Lung microvascular endothelial cell (primary cell): ENCODE measurements at regions not wholly inside any gene's neighbourhood (a gene's known extent, or its start where the extent isn't known, plus 50 kb on each side); places are given as distances from the start of the nearest gene placed in this dataset.
A peak's percentile ranks its signal among the peaks of the same experiment; 100 is the strongest.

Experiments used
- DNase-seq, 2 donors: peaks; one replicate each; pipeline versions ENCODE4 v3.0.0 to v3.0.0-alpha.2; 2010; ENCODE audit warnings: low read depth in 2 of 2

DNA sequence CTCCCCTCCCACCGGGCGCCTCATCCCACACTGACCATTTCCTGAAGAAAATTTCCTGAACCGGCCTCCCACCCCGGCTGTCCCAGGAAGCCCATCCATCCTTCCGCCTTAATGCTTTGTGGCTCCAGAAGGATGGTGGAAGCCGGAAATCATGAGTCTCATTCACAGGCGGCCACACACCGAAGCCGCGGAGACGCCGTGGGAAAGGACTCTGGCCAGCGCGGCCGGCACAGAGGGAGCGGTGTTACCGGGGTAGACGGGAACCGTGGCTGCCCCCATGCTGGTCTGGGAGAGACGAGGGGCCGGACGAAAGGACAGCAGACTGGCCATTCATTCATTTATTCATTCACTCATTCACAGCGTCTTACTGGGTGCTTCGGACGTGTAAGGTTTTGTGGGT lies 326.8 kb downstream of the SEC14L1 start:
- peak in 1 of 2 donors; percentile 42 for DNase-seq

DNA sequence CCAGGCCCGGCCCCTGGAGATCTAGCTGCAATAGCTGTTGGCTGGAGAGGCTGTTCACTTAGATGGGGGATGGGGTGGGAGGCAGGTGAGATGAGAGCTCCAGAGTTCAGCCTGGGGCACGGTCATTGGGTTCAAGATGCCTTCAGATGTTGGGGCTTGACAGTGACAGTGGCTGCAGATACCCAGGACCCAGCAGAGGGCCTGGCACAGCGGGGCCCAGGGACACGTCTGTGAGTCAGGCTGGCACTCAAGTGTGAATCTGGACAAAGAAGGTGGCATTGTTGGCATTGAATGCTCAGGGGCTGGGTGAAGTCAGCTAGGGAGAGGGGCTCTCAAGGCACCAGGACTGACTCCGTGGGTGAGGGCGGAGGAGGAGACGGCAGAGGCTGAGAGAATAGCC lies 328.1 kb downstream of the SEC14L1 start:
- no peak for DNase-seq

DNA sequence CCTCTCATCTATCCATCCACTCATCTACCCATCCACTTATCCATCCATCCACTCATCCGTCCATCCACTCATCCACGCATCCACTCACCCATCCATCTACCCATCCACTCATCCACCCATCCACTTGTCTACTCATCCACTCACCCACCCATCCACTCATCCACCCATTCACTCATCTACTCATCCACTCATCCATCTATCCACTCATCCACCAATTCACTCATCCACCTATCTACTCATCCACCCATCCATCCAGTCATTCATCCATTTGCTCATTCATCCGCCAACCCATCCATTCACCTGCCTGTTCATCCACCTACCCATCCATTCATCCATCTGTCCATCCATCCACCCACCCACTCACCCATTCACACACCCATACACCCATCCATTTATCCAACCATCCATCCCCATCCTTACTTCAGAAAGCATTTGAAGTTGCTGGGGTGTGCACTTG lies 329.6 kb downstream of the SEC14L1 start:
- no peak for DNase-seq

DNA sequence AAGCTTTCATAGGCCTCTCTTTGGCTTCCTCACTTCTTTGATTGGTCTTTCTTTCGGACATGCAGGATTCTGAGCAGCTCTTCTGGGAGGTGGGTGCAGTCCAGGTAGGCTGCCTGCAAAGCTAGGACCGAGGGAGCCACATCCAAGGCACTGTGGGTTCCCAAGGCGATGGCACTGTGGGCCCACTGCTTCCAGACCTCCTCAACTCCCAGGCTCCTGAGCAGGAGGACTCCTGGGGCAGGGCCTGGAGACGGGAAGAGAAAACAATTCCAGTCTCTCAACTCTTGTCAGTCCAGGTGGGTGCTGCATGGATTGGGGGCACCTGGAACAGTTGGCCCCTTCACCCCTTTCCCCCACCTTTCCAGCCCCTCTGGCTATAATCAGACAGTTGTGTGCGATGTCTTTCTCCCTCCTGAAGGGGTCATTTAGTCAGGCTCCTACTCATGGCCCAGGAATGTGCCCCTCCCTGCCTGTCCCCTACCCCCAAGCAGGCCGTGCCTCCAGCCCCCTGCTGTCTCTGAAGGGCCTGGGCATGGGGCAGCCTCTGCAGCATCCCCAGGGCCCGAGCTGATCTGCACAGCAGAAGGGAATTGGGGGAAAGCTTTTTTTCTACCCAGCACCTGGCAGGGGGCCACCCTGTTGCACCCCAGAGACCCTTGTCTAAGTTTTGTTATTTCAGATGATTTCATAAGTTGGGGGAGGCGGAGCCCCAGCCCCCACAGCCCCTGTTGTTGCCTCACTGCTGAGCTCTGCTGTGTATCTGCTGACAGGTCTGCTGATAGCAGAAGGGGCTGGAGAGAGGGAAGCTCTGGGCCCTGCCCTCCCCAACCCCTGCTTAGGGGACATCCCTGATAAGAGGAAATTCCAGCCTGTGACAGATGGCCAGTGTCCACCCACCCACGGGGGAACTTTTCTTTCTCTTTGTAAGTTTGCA lies 330.3 kb downstream of the SEC14L1 start:
- DNase-seq, result peak in 1 of 2 donors; percentile 89

DNA sequence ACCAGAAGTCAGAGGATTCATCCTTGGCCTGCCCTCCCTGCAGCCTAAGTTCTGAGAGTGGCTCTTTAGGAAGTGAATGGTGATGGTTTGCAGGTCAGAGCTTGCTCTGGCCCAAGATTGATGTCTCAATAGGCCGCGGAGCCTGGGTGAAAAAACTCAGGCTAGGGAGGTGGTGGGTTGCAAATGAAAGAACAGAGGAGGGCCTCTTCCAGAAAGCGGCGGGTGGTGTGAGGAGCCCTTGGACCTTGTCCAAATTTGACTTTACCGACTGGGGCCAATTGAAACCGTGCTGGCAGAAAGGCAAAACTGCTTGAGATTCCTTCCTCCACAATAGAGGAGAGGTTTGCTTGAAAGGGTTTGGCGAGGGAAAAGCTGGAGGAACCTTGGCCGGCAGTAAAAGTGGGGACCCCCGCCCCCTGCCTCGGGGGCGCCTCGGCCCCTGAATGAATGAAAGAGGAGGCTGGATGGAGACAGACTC lies 331.3 kb downstream of the SEC14L1 start:
- peak in 1 of 2 donors; percentile 26 for DNase-seq

DNA sequence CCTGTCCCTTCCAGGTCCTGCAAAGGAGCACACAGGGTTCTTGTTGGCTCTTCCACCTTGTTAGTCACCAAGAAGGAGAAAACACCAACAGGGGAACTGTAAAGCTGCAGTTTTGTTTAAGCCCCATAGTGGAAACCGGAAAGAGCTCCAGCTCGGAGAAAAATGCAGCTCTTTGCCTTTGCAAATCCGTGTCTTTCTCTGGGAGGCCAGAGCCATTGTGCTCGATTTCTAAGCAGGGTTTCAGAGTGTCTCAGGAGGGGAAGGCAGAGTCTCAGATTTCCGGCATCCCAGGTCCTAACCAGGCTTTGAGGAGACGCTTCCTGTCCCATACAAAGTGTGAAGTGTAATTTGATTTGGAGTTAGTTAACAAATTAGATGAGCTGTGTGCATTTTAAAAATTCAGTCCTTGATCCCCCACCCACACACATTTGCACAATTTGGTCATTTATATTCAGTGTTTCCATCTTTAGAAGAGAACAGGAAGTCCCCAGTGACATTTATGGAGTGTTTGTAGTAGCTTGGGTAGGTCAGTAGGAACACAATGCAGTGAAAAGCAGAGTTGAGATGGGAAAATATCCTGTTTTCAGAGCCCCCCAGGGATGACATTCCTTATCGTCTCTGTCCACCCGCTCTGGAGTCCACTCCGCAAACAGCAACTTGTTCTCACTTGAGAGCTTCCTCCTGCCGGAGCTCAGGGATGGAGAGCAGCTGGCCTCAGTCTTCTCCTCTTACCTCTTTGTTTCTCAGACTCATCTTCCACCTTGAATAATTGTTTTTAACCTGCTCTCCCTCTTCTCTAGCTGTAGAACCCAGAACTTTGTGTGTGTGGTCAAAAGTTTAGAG lies 331.9 kb downstream of the SEC14L1 start:
- DNase-seq, result peak; percentile 46 to 54

DNA sequence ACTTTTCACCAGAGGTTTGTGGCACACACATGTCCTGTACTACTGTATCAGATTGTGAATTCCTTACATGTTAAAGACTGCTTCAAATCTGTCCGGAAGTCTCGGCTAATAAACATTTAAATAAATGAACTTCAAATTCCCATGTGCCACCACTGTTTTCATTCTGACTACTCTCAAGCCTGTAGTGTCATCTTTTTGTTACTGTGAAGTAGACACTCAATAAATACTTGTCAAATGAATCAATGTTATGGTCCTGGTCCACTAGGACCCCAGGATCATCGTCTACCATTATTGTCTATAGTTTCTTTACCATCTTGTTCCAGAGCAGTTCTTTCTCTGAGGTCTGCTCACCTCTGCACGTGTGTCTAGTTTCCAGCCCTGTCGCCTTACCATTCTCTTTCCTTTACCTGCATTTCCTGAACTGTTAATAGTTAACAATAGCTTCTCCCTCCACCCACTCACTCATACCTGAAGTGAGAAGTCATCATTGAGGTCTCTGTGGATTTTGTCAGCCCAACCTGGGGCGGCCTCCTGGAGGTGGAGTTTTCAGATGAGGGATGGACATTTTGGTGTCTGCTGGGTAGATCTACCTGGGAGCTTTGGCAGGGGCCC lies 333.0 kb downstream of the SEC14L1 start:
- DNase-seq, result no peak

DNA sequence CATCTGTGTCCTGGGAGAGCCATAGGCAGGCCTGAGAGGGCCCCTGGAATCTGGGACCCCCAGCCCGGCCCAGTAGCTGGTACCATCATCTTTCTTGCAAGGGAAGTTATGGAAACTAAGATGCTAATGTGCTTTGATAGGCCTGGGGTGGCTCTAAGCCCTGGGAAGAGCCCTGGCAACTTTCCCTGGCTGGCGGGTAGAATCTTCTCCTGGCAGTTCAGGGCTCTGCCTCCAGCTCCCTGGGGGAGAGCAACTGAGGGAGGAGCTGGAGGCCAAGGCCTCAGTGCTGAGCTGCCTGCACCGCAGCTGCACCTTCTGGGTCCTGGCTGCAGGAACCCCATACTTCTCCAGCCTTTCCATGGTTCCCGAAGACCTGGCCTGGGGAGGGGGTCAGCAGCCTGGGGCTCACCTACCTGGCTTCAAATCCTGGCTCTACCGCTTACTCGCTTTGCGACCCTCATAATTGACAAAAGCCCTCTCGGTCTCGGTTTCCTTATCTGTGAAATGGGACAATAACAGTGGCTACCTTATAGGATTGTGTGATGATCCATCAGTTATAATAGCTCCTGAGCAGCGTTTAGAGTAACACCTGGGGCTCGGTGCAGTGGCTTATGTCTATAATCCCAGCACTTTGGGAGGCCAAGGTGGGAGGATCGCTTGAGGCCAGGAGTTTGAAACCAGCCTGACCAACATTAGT lies 333.7 kb downstream of the SEC14L1 start:
- no peak for DNase-seq

DNA sequence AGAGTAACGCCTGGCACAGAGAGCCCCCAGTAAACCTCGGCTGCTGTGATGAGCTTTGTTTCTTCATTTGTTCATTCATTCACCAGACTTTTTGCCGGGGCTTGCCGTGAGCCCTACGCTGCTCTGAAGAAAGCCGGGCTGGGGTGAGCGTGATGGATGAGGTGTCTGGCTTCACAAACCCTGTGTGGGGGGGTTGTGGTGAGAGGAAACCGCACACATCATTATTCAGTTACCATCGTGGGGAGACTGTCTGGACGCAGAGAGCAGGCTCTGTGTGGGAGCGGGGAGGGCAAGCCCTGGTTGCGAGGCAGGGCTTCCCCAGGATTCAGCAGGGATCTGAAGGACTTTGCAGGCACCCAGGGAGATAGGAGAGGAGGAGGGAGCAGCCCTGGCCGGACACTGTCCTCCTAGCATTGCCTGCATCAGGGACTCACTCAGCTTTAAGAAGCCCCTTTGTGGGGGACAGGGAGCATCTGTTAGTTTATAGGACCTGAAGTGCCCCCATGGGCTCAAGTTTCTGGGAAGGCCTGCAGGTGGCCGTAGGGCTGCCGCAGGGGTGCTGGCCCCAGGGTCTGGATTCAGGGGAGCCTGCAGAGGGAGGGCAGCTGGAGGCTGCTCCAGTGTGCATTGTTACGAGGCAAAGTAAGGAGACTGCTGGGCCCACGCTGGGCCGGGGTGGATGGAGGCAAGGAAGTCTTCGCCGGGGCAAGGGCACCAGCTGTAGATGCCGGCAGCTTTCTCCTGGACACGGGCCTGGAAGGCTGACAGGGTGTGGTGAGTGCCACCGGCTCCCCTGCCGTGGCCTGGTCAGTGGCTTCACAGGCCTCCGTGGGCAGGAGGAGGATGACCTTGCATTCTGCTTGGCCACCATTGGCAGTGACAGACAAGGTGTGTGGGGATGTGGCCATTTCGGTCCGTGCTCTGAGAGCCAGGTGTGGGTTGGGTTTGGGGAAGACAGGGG lies 334.5 kb downstream of the SEC14L1 start:
- peak in 1 of 2 donors; percentile 39 for DNase-seq

DNA sequence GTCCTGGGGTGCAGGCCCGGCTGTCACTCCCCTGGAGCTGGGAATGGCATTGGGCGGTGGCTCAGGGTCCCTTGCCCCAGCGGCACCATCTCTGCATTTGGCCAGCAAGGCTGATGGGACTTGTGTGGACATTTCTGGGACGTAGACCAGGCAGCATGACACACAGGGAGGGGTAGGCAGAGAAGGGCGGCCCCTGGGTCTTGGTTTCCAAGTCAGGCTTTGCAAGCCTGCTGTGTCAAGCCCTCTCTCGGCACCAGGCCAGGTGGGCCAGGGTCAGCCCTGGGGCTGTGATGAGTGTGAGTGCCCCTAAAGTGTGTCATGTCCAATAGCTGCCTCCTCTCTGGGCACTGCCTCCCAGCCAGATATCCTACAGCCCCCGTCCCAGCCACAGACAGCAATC lies 335.2 kb downstream of the SEC14L1 start:
- DNase-seq, result no peak

DNA sequence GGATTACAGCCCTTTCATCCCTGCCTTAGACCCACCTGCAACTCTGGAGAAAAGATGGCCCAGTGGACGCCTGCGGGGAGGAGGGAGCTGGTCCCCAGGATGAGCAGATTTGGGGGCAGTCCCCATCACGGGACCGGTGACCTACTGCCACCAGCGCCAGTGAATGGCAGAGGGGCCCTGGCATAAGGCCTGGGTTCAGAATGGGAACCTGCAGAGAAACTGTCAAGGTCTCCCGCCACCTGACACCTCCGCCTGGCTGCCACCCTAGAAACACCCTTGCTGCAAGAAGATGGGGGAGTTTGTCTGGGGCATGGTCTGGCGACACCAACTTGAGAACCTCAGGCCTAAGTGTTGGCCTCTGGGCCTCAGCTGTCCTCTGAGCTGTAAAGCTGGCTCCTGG lies 335.7 kb downstream of the SEC14L1 start:
- DNase-seq, result no peak

DNA sequence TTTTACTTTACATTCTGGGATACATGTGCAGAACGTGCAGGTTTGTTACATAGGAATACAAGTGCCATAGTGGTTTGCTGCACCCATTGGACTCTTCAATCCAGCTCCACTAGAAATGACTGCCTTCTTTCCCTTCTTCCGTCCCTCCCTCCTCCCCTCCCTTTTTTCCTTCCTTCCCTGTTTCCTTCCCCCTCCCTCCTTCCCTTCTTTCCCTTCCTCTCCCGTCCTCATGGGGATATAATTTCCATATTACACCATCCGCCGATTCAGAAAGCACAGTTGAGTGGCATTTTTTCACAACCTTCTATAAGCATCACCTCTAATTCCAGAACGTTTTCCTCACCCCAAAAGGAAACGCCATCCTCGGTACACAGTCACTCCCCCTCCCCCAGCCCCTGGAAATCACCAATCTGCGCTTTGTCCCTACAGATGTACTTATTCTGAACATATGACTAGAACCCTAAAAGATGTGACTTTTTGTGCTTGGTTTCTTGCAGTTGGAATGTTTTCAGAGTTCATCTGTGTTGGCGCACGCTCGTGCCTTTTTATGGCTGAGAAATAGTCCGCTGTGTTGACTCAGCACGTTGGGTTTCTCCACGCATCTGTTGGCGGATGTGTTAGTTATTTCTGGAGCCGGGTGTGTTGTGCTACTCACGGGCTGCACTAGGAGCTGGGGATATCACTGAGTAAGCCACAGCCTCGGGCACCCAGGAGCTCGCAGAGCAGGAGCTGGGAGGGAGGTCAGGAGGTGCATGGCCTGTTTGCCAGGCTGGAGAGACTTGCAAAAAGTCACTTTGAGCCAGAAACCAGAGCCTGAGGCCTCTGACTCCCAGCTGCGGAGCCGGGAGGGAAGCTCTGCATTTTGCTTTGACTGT lies 336.4 kb downstream of the SEC14L1 start:
- peak; percentile 34 to 83 for DNase-seq

DNA sequence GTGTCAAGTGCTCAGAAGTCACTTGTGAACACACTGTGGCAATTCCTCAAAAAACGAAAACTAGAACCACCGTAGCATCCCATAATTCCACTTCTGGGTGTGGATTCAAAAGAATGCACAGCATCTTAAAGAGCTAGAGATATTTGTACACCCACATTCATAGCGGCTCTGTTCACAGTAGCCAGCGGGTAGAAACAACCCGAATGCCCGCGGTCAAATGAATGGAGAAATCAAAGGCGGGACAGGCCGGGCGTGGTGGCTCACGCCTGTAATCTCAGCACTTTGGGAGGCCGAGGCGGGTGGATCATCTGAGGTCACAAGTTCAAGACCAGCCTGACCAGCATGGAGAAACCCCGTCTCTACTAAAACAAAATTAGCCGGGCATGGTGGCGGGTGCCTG lies 337.5 kb downstream of the SEC14L1 start:
- DNase-seq, result no peak

DNA sequence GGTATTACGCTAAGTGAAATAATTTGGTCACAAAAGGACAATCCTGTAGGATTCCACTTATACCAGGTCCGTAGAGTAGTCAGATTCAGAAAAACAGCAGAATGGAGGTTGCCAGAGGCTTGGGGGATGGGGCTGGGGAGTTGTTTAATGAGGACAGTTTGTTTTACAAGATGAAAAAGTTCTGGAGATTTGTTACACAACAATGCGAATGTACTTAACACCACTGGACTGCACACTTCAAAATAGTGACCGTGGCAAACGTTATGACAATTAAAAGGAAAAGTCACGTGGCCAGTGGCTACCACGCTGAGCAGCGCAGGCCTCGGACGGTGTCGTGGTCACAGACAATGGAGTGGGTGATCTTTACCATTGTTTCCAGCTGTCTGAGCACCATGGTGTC lies 338.1 kb downstream of the SEC14L1 start:
- no peak for DNase-seq

DNA sequence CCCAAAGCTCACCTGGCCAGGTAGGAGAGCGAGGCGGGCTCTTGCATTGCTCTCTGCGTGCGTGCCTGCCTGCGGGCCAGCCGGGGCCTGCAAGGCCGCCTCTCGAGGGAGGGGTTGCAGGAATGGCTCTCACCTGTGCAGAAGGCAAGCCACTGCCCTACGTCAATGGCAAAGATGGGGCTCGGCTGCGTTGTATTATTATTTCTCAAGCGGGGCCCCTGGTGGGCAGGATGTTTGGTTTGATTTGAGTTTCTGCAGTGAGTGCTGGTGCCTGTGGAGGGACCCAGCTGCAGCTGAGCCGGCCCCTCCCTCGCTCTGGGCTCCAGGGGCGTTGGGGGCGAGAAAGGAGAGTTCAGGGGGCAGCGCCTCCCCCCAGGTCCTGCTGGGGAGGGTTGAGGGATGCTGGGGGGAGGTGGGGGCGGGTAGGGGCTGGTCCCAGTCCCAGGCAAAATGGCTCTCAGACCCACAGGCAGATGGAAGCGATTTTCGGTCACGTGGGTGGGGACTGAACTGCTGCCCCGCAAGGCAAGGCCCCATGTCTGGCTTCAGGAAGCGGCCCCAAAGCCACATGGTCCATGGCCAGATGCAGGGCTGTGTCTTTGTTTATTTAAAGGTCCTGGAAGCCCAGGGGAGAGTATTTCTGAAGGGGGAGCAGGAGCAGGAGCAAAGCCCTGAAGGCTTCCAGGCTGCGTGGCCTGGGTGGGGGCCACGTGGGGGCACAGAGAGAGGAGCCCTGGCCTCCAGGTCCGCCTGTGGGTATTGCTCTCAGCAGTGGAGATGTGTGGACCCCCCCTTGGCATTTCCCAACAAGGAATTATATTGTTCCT lies 338.8 kb downstream of the SEC14L1 start:
- no peak for DNase-seq

DNA sequence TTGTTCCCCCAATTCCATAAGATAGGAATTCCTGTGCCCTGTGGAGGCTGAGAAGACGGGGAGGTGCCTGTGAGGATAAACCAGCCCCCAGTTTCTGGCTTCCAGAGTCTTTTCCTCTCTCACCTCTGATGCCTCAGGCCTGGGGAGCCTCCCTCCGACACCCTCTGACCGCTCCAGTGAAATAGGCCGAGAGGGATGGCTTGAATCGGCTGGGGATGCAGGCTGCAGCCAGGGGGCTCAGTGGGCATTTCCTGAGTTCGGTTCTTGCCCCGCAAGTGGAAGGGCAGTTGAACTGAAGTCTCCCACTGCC lies 339.4 kb downstream of the SEC14L1 start:
- no peak for DNase-seq

DNA sequence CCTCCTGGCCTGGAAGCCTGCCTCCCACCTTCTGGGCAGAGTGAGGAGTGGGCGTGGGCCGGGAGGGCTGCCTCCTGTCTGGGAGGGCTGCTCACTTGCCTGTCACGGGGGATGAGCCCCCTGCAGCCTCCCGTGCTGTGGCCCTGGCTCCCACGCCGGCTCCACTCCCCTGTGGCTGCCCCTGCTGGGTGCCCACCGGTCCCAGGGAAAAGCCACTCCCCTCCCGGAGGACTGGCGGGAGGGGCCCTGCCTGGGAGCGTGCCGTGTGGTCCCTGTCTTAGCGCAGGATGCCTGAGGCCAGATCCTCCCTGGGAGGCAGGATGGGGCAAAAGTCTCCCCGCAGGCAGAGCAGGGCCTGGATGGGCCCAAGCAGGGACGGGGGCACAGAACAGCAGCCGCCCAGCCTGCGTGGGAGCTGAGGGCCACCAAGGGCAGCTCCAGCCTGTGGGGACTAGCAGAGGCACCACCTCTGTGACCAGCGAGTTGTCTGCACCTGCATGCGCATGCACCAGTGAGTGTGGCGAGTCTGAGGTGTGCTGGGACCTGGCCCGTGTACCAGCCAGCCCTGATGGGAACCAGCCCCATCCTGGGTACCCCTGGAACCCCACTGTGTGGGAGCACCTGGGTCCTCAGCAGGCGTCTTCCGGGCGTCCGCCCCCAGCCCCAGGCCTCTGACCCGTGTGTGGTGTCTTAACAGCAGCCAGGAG lies 339.9 kb downstream of the SEC14L1 start:
- DNase-seq, result no peak
